ENCODE measurements at regions not wholly inside any gene's neighbourhood (a gene's known extent, or its start where the extent isn't known, plus 50 kb on each side); places are given as distances from the start of the nearest gene placed in this dataset.

DNA sequence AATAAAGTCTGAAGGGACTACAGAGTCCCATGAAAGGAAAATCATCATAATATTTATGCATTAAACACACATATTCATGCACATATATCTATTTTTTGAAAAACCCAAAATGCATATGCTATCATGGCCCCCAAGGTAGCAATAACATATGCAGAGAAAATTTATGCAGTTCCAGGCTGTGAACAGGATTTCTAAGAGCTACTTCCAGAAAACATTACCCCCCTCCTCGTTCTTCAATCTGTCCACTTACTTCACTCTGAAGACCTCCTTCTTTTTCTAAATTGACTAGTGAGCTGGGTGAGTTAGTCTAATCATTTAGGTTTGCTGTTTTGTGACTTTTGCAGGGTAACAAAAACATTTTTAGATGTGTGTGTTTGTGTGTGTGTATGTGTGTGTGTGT lies 376.4 kb upstream of the ZEB2 start:
- Histone ChIP-seq H3K27me3 (ENCODE audit: control insufficient read depth, insufficient read depth, low read length) (no peaks in the 10 kb centered on the region), H3K4me1 (ENCODE audit: control insufficient read depth in 2 of 3, insufficient read depth in 2 of 3, low read depth in 1 of 3, low read length in 3 of 3) (no peaks in the 10 kb centered on the region), H3K27ac (ENCODE audit: low read depth in 2 of 2, low read length in 2 of 2) (no peak overlapping the region), H3K9ac (ENCODE audit: low read length in 3 of 3) (no peak overlapping the region), H3K9me3 (ENCODE audit: control insufficient read depth in 2 of 3, insufficient read depth in 1 of 3, low read length in 3 of 3) (no peaks in the 10 kb centered on the region), H3K36me3 (ENCODE audit: control insufficient read depth in 2 of 3, insufficient read depth in 3 of 3, low read length in 3 of 3) (no peaks in the 10 kb centered on the region), H3K4me3 (ENCODE audit: low read length in 3 of 3) (no peak overlapping the region)
- FAIRE-seq (no peak), DNase-seq (no peak)
- intact Hi-C loops (cut with DNase I) = no loop called here
- no peak for TF ChIP-seq CTCF (IDR thresholded peaks at IDR 0.05; ENCODE audit: borderline replicate concordance, extremely low read depth, insufficient read depth)

DNA sequence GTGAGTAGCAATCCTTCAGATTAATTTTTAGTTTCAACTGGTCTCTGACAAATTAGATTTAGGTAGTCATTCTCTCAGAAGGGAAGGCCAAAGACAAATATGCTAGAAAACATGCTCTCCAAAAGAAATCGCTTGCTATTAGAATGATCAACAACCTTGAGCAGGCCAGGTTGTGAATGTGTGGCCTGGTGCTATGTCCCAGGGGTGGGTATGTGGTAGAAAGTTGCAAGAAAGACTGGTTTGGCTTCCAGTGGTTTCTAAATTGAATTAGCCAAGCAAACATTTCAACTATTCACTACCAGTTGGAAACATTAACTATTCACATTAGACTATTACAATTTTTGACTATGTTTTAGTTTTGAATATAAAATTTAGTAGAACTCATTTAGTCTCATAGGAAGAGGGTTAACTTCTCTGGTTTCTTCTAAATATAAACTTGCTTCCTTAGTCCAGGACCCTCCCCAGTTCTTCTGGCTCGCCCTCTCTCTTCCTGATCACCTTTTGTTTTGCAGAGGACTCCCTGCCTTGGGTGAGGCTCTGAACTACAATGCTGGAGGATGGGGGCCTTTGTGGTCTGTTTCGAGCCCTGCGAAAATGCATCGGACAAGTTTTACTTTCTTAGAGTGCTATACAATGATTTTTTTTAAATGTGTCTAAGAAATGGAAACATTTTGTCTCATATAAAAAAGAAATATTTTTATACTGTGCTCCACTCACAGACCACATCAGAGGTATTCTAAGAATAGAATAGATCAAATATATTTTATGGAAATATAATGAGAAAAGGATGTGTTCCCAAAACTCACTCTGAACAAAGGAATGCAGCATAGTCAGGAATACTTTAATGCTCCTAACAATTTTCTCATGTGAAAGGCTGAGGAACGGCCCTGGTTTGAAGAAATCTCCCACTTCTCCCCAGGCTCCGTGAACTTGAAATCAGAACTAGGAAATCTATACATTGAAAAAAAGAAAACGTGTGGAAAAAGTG lies 375.0 kb upstream of the ZEB2 start:
- no peak for TF ChIP-seq CTCF (IDR thresholded peaks at IDR 0.05; ENCODE audit: borderline replicate concordance, extremely low read depth, insufficient read depth)

GRCh38 chr2:144893464-144893863 lies 373.5 kb upstream of the ZEB2 start:
- Histone ChIP-seq H3K27ac (ENCODE audit: low read depth in 2 of 2, low read length in 2 of 2) (no peak overlapping the region), H3K4me3 (ENCODE audit: low read length in 3 of 3) (no peak overlapping the region), H3K4me1 (ENCODE audit: control insufficient read depth in 2 of 3, insufficient read depth in 2 of 3, low read depth in 1 of 3, low read length in 3 of 3) (no peaks in the 10 kb centered on the region), H3K9ac (ENCODE audit: low read length in 3 of 3) (no peak overlapping the region), H3K36me3 (ENCODE audit: control insufficient read depth in 2 of 3, insufficient read depth in 3 of 3, low read length in 3 of 3) (no peaks in the 10 kb centered on the region), H3K9me3 (ENCODE audit: control insufficient read depth in 2 of 3, insufficient read depth in 1 of 3, low read length in 3 of 3) (no peaks in the 10 kb centered on the region), H3K27me3 (ENCODE audit: control insufficient read depth, insufficient read depth, low read length) (no peaks in the 10 kb centered on the region)
- no peak for DNase-seq
- no peak for TF ChIP-seq CTCF (IDR thresholded peaks at IDR 0.05; ENCODE audit: borderline replicate concordance, extremely low read depth, insufficient read depth)
- FAIRE-seq = no peak
- intact Hi-C loops (cut with DNase I) = no loop called here

More for the DNA sequence above, 375.0 kb upstream of the ZEB2 start:
- Histone ChIP-seq H3K9ac (ENCODE audit: low read length in 3 of 3) (no peak overlapping the region), H3K36me3 (ENCODE audit: control insufficient read depth in 2 of 3, insufficient read depth in 3 of 3, low read length in 3 of 3) (no peaks in the 10 kb centered on the region), H3K27ac (ENCODE audit: low read depth in 2 of 2, low read length in 2 of 2) (no peak overlapping the region), H3K4me1 (ENCODE audit: control insufficient read depth in 2 of 3, insufficient read depth in 2 of 3, low read depth in 1 of 3, low read length in 3 of 3) (no peaks in the 10 kb centered on the region), H3K9me3 (ENCODE audit: control insufficient read depth in 2 of 3, insufficient read depth in 1 of 3, low read length in 3 of 3) (no peaks in the 10 kb centered on the region), H3K4me3 (ENCODE audit: low read length in 3 of 3) (no peak overlapping the region), H3K27me3 (ENCODE audit: control insufficient read depth, insufficient read depth, low read length) (no peaks in the 10 kb centered on the region)
- DNase-seq (no peak), FAIRE-seq (no peak)
- intact Hi-C loops (cut with DNase I) = no loop called here

Measured in kidney (tissue), 13 donors.